PC-9 (cell line): ENCODE measurements at regions not wholly inside any gene's neighbourhood (a gene's known extent, or its start where the extent isn't known, plus 50 kb on each side); places are given as distances from the start of the nearest gene placed in this dataset.

Experiments used
- CTCF ChIP-seq: fragments of 200-600 bp; sonication (generic); conservative IDR thresholded peaks from 2 replicates; pipeline ENCODE4 v1.6.1; 2017; ENCODE audit warnings: mixed run types, antibody characterized with exemption, mild to moderate bottlenecking, moderate library complexity
- EZH2 ChIP-seq: fragments of 200-600 bp; sonication (generic); IDR thresholded peaks from 2 replicates; pipeline ENCODE4 v1.8.0; 2017; ENCODE audit warnings: antibody characterized with exemption, low read depth

- TF ChIP-seq CTCF (no peak), EZH2 (no peak)
These were observed 328.2 kb downstream of the DKK2 start for GRCh38 chr4:106707776-106708463.
